ENCODE measurements at regions not wholly inside any gene's neighbourhood (a gene's known extent, or its start where the extent isn't known, plus 50 kb on each side); places are given as distances from the start of the nearest gene placed in this dataset.

DNA sequence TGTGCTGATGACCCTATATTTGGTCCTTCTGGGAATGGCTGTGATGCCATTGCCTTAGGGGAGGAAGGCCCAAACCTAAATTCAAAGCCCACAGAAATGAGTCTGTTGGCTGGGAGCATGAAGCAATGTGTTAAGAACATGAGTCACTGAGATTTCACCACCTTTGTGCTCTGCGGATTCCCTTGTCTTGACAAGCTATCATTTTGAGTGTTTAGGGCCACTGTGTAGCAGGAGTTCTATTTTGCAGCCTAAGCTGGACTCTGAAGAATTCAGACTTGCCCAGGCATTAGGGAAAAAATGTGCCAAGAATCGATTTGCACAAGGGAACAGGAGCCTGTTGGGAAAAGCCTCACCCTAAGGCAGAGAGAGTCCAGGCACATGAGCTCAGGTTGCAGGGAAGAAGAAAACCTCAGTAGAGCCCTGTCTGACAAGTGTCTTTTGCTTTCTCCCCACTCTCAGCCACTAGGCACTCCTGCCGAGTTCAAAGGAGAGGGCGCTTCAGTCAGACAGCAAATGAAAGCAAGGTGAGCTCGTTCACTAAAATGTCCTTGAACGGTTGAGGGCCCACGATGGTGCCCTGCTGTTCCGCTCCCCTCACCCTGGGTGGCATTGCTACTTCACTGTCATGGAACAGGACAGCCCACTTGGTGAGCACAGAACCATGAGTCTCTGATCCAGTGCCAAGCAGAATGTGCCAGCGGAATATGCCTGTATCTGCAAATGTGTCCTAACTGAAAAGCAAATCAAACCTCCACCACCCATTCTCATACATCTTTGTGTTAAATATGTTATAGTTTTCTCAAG, 93.6 kb downstream of the PRLHR start:
- H3K36me3 ChIP-seq (ENCODE audit: insufficient read depth, low read length): no peaks in the 10 kb centered on the region
- no peaks in the 10 kb centered on the region for H3K4me1 ChIP-seq (ENCODE audit: insufficient read depth, low read length)
- H3K9me3 ChIP-seq (ENCODE audit: low read depth, low read length): no peaks in the 10 kb centered on the region
- no peak overlapping the region for H3K4me2 ChIP-seq (ENCODE audit: insufficient read depth, low read length)
- H3K27ac ChIP-seq (ENCODE audit: low read depth, low read length): no peak overlapping the region
- H3K4me3 ChIP-seq (ENCODE audit: insufficient read depth, low read length): no peak overlapping the region
- H3K79me2 ChIP-seq (ENCODE audit: insufficient read depth, low read length): no peaks in the 10 kb centered on the region
- TF ChIP-seq, protein P1, sequence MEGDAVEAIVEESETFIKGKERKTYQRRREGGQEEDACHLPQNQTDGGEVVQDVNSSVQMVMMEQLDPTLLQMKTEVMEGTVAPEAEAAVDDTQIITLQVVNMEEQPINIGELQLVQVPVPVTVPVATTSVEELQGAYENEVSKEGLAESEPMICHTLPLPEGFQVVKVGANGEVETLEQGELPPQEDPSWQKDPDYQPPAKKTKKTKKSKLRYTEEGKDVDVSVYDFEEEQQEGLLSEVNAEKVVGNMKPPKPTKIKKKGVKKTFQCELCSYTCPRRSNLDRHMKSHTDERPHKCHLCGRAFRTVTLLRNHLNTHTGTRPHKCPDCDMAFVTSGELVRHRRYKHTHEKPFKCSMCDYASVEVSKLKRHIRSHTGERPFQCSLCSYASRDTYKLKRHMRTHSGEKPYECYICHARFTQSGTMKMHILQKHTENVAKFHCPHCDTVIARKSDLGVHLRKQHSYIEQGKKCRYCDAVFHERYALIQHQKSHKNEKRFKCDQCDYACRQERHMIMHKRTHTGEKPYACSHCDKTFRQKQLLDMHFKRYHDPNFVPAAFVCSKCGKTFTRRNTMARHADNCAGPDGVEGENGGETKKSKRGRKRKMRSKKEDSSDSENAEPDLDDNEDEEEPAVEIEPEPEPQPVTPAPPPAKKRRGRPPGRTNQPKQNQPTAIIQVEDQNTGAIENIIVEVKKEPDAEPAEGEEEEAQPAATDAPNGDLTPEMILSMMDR (IDR thresholded peaks at IDR 0.05; ENCODE audit: extremely low read depth, low read depth, low read length): no peak
- H2AFZ ChIP-seq (ENCODE audit: low read length): no peak overlapping the region
- DNase-seq (ENCODE audit: insufficient read length, low spot score, missing footprints): no peak
- H3K27me3 ChIP-seq (ENCODE audit: insufficient read depth, low read length): no peaks in the 10 kb centered on the region
- H4K20me1 ChIP-seq (ENCODE audit: insufficient read depth, low read length): no peaks in the 10 kb centered on the region

DNA sequence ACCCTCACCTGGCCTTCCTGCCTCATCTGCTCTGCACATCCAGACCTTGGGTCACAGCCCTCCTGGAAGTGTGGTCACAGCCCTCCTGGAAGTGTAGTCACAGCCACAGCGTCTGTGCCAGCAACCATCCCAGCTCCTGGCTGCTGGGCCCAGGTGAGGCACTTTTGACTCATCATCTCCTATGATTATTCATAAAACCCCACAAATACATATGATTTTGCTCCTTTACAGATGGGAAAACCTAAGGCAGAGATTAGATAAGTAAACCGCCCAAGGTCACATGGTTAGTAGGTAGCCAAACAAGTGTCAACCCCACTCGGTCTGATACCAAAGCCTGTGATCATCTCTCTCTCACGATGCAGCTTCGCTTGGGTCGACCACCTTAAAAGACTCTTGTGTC, 94.3 kb downstream of the PRLHR start:
- H3K36me3 ChIP-seq (ENCODE audit: insufficient read depth, low read length): no peaks in the 10 kb centered on the region
- no peak overlapping the region for H3K4me3 ChIP-seq (ENCODE audit: insufficient read depth, low read length)
- TF ChIP-seq, protein P1 (IDR thresholded peaks at IDR 0.05; ENCODE audit: extremely low read depth, low read depth, low read length): no peak
- no peak overlapping the region for H3K4me2 ChIP-seq (ENCODE audit: insufficient read depth, low read length)
- no peaks in the 10 kb centered on the region for H3K27me3 ChIP-seq (ENCODE audit: insufficient read depth, low read length)
- H3K27ac ChIP-seq (ENCODE audit: low read depth, low read length): no peak overlapping the region
- H2AFZ ChIP-seq (ENCODE audit: low read length): no peak overlapping the region
- no peaks in the 10 kb centered on the region for H3K4me1 ChIP-seq (ENCODE audit: insufficient read depth, low read length)
- no peak for DNase-seq (ENCODE audit: insufficient read length, low spot score, missing footprints)
- no peaks in the 10 kb centered on the region for H3K9me3 ChIP-seq (ENCODE audit: low read depth, low read length)
- no peaks in the 10 kb centered on the region for H4K20me1 ChIP-seq (ENCODE audit: insufficient read depth, low read length)
- H3K79me2 ChIP-seq (ENCODE audit: insufficient read depth, low read length): no peaks in the 10 kb centered on the region

DNA sequence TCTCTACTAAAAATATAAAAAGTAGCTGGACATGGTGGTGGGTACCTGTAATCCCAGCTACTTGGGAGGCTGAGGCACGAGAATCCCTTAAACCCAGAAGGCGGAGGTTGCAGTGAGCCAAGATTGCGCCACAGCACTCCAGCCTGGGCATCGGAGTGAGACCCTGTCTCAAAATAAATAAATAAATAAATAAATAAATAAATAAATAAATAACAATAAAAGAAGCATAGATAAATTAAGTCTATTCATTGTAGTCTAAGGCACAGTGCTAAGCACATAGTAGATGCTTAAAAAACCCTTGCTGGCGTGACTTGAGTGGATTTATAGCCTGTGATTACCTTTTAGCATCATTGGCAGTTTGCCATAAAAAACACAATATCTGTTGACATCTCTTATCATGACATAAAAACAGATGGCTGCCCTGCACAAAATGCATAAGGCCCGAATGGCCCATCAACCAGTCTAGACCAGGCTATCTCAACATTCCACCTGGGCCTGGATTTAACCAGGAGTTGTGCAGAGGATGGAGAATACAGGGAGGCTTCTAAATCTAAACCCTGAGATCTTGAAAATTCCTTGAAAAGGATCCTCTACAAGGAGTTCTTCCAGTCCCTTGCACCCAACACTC, 94.9 kb downstream of the PRLHR start:
- Histone ChIP-seq H3K27ac (ENCODE audit: low read depth, low read length) (no peak overlapping the region), H3K4me3 (ENCODE audit: insufficient read depth, low read length) (no peak overlapping the region)
- DNase-seq (ENCODE audit: insufficient read length, low spot score, missing footprints): no peak

DNA sequence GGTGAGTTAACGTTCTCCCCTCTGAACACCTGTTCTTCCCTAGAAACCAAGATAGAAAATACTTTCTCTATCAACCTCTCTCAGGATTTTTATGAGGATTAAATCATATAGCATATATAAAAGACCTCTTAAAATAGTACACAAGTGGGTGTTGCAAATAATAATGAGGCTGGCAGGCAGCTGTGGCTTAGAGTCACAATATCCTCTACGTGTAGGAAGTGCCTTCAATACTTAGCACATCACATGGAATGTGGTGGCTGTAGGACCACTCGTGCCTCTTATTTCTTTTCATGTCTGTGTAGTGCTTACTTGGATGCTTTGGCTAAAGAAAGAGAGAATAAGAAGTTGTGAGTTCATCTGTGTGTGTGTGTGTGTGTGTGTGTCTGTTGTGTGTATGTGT, 96.3 kb downstream of the PRLHR start:
- Histone ChIP-seq H3K27ac (ENCODE audit: low read depth, low read length) (no peak overlapping the region), H2AFZ (ENCODE audit: low read length) (no peak overlapping the region), H3K4me2 (ENCODE audit: insufficient read depth, low read length) (no peak overlapping the region), H3K27me3 (ENCODE audit: insufficient read depth, low read length) (no peaks in the 10 kb centered on the region), H3K4me1 (ENCODE audit: insufficient read depth, low read length) (no peaks in the 10 kb centered on the region), H3K79me2 (ENCODE audit: insufficient read depth, low read length) (no peaks in the 10 kb centered on the region), H4K20me1 (ENCODE audit: insufficient read depth, low read length) (no peaks in the 10 kb centered on the region), H3K9me3 (ENCODE audit: low read depth, low read length) (no peaks in the 10 kb centered on the region), H3K36me3 (ENCODE audit: insufficient read depth, low read length) (no peaks in the 10 kb centered on the region), H3K4me3 (ENCODE audit: insufficient read depth, low read length) (no peak overlapping the region)
- DNase-seq (ENCODE audit: insufficient read length, low spot score, missing footprints): no peak
- TF ChIP-seq, protein P1 (IDR thresholded peaks at IDR 0.05; ENCODE audit: extremely low read depth, low read depth, low read length): no peak

More for the DNA sequence above, 94.9 kb downstream of the PRLHR start:
- TF ChIP-seq, protein P1 (IDR thresholded peaks at IDR 0.05; ENCODE audit: extremely low read depth, low read depth, low read length): no peak
- Histone ChIP-seq H4K20me1 (ENCODE audit: insufficient read depth, low read length) (no peaks in the 10 kb centered on the region), H3K27me3 (ENCODE audit: insufficient read depth, low read length) (no peaks in the 10 kb centered on the region), H3K4me2 (ENCODE audit: insufficient read depth, low read length) (no peak overlapping the region), H3K36me3 (ENCODE audit: insufficient read depth, low read length) (no peaks in the 10 kb centered on the region), H2AFZ (ENCODE audit: low read length) (no peak overlapping the region), H3K4me1 (ENCODE audit: insufficient read depth, low read length) (no peaks in the 10 kb centered on the region), H3K79me2 (ENCODE audit: insufficient read depth, low read length) (no peaks in the 10 kb centered on the region), H3K9me3 (ENCODE audit: low read depth, low read length) (no peaks in the 10 kb centered on the region)

Data from osteoblast (primary cell).